Lung microvascular endothelial cell (primary cell): ENCODE measurements at regions not wholly inside any gene's neighbourhood (a gene's known extent, or its start where the extent isn't known, plus 50 kb on each side); places are given as distances from the start of the nearest gene placed in this dataset.
A peak's percentile ranks its signal among the peaks of the same experiment; 100 is the strongest.
"Not testable (repeated sequence)": the region's sequence is repeated elsewhere in the genome, so short reads cannot be mapped to it uniquely, and the experiment has no call there.

ENCODE experiments used
- DNase-seq, 2 donors: peaks; one replicate each; pipeline versions ENCODE4 v3.0.0 to v3.0.0-alpha.2; 2010; ENCODE audit warnings: low read depth in 2 of 2

DNA sequence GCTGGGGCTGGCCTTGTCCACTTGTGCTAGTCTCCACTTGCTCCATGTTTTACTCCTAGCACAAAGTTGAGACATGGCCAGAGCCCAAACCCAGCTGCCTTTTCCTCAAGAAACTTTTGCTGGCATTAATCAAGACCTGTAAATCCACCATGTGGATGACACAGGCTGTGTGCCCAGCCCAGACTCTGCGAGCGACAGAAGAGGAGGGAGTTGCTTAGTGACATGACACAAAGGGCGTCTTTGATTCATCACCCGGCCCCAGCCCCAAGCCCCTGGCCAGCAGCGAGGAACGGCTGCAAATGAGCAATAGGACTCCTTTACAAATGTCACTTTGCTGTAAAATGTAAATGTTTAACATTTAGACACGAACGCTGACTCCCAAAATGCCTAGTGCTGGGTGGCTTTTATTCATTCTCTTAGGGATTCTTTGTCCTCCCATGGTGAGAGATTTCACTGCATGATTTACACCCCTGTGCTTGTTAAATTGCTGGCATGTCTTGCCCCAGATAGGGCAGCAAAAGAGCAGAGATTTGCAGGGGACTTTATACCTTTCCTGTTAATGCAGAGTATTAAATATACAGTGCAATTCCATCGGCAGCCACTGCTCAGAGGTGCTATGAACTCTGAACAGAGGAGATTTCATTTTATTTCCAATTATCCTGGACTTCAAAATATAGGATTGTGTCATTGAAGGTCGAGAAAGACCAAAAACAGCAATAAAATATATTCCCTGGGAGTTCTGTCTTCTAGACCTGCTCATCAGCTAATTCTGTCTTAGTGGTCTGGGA, 263.6 kb upstream of the NCAM1 start:
- DNase-seq: no peak

DNA sequence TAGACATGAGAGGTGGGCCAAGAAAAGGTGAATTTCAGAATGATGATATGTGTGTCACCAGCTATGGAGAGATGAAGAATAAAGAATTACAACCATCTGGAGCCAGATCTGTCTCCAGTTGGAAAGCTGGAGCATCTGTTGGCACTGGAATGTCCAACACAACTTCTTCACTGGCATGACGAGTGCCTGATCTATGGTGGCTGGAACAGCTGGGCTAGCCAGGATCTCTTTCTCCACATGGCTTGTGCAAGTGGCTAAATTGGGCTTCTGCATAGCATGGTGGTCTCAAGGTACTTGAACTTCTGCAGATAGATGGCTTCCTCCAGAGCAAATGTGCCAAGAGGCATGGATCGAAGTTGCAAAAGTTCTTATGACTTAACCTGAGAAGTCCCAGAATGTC, 256.1 kb upstream of the NCAM1 start:
- DNase-seq: no peak

DNA sequence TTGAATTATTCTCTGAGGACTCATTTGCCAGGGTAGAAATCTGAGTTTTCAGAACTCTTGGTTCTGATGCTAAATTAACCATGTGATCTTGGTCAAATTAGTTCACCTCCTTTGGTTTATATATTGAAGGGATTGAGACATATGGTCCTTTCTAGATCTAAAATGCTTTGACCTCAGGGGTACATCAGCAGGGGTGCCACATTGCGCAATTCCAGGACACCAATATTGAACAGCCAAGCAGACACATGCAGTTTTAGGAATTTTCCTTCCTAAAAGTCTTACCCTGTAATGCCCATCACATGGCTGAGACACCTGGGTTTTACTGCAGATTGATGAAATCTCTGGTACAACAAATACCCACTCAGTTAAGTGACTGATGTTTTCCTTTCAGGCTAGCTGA, 254.4 kb upstream of the NCAM1 start:
- no peak for DNase-seq

DNA sequence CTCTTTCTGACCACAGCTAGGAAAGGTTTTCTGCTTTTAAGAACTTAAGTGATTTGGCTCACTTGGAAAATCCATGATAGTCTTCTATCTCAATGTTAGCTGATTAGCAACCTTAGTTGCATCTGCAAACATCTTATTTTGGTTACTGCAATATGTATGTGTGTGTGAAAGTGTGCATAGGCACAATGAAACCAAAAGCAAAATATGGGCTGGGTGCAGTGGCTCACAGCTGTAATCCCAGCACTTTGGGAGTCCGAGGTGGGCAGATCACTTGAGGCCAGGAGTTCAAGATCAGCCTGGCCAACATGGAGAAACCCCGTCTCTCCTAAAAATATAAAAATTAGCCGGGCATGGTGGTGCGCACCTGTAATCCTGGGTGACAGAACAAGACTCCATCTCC, 246.9 kb upstream of the NCAM1 start:
- DNase-seq: not testable (repeated sequence)

DNA sequence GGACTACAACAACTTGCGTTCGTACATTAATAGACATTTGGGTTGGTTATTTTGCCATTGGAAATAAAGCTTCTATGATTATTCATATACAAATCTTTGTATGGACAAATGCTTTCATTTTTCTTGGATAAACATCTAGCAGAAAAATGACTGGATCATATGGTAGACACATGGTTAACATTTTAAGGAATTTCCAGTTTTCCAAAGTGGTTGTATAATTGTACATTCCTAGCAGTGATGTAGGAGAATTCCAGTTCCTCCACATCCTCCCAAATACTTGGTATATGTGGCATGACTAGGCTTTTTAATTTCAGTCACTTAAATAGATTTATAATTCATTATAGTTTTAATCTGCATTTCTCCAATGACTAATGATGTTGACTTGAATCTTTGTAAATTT, 246.2 kb upstream of the NCAM1 start:
- no peak for DNase-seq

DNA sequence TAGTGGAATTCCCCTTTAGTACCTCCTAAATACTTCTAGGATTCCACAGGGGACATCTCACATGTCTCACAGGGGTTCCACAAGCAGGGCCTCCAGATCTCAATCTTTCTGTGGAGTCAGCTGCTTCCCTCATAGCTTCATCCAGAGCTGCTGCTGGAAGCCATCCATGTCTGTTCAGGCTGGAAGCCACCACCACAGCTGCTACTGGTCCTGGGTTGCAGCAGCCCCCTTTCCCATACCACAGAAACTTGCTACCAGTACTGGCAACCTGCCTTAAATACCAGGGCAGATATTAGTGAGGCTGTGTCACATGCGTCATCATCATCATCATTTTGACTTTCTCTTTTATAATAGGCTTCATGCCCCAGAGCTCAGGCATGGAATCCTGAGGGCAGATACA, 242.7 kb upstream of the NCAM1 start:
- DNase-seq: no peak

DNA sequence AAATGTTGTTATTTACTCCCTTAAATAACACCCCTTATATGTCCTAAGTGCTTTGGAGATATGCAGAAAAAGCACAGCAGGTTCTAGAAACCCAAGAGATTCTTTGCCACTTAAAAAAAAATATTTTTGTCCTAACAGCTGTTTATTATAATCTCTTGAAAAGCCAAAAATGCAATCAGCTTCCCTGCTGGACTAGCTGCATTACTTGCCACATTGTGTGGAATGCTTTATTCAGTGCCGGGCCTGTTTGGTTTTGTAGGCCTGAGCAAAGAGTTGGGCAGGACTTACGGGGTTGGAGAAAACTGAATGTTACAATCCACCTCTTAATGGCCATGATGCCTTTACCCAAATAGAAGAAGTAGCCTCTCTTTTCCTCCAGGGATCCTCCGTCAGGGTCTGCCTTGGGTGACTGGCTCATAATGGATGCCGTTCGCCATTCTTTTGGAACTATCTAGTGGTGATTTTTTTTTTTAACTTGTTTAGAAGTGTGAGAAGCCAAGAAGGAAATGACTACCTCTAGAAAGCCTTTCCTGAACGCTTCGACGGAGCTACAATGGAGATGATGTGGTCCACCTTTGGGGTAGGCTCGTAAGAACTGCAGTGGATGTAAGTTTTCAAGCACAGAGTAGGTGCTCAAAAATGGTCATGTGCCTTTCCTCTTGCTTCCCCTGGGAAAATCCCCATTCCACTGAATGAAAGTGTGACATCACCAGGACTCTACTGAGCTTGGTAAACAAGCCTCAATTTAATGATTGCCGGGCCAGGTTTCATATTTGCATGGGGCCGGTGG, 241.3 kb upstream of the NCAM1 start:
- peak; percentile 61 to 88 for DNase-seq

DNA sequence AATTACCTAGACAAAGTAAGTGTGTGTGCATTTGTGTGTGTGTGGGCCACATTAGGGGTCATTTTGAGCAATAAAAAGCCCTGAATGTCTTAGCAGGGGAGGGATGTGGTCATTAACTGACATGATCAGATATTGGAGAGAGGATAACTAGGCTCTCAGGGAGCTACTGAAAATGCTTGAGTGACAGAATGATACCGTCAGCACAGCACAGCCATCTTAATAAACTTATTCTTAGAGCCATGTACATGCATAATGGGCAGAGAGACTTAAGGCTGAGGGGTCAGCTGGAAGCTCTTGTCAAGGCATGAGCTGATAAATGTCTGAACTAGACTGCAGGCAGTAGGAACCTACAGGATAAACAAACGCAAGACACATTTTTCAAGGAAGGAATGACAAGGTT, 239.1 kb upstream of the NCAM1 start:
- no peak for DNase-seq

DNA sequence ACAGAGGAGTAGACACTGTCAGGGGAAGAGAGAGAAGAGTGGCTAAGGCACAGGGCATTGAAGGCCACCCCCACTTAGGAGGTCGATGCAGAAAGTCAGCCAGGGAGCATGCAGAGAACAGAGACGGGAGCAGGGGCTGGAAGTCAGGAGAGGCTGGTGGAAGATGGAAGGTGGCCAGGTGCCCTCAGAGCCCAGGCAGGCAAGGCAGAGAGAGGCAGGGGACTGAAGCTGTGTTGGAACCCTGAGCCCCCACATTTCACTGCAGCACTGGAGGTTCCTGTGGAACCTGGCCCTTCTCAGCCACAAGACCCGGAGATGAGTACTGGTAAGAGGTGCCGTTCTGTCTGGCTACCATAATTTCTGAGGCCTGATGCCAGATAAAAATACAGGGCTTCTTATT, 238.3 kb upstream of the NCAM1 start:
- no peak for DNase-seq

DNA sequence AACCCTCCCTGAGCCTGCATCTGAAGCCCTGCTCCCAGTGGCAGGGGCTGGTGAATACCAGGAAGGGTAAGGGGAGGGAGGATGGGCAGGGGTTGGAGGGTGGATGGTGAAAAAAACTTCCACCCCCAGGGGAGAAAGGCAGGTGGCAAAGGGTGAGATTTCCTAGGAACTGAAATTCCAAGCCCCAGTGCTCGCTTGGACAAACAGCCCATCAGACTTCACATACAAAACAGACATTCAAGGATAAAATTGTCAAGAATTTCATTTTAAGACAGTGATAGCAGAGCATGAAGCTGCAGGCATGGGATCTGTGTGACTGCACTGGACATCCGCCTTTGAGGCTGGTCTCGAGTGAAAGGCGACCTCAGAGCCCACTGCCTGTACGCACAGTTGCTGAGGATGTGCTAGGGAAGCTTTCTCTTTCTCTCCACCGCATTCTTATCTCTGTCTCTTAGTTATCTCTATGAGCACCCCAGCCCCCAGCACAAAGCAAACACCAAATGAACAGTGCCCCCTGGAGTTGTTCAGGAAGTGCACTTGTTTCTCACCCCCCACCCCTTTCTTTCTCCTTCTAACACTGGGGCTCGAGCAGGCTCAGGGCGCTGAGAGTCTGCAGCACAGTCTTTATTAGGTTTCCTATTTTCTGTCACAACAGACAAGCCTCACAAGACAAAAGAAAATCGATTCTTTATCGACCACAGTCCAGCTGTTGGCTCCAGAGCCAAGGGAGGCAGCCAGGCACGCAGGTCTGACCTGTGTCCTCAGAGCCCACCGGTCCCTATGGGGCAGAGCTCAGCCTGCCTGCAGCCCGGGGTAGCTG, 237.3 kb upstream of the NCAM1 start:
- no peak for DNase-seq

DNA sequence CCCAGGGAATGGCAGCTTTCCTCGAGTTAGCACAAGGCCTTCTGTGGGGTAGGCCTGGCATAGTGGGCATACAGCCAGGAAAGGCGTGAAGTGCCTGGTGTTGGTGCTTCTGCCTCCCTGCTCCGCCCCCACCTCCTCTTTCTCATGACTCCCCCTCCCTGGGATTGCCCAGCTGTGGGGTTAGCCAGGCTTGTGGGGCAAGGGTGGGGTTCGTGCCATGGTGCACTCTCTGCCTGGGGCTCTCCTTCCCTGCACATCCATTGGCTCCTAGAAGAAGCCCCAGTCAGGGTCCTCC, 236.8 kb upstream of the NCAM1 start:
- no peak for DNase-seq

DNA sequence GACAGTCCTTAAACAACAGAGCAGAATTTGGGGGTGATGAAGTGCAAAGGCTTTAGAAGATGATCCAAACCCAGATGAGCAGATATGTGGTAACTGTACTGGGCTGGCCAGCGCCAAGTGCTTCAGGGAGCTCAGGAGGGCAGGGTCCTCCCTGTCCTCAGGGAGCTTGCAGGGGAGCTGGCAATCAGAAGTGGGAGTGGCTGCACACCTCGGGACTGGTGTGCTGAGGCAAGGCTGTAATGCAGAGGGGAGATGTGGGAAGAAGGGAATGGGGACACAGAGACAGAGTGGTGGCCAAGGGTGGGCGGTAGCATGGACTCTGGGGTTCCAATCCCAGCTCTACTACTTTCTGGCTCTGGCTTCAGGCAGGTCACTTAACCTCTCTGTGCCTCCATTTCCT, 235.6 kb upstream of the NCAM1 start:
- DNase-seq: no peak

DNA sequence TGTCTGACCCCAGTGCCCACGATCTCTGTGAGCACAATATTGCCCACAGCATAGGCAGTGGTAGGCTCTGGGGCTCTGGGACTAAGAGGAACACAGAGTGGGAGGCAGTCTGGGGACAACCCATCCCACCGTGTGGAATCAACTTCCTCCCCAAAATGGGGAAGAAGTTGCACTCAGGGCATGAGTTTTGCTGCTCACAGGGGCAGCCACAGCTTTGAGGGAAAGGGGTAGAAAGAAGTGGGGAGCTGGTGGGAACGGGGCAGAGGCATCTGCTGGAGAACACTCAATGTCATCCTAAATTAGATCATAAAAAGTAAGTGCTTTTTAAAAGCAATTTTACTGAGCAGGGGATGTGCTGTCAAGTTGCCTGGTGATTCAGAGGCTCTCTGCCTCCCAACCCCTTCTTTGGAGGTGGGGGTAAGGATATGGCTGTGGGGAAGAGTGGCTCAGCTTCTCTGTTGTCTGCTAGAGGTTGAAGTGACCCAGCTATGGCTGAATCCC, 233.8 kb upstream of the NCAM1 start:
- no peak for DNase-seq

DNA sequence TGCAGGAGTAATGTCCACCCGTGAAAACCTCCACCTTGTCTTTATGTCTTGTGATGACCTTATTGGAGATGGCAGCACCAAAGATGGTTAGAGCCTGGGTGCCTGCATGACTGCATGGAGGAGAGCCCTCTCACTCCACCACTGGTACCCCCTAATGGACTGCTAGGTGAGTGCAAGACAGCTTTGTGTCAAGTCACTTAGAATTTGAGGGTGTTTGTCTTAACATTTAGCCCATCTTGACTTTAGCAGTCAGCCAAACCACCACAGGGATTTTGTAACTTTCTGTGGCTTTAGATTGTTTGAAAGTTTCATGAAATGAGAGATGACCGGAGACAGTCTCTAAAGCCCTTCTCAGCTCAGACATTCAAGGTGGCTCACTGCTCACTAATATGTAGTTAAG, 232.9 kb upstream of the NCAM1 start:
- no peak for DNase-seq

DNA sequence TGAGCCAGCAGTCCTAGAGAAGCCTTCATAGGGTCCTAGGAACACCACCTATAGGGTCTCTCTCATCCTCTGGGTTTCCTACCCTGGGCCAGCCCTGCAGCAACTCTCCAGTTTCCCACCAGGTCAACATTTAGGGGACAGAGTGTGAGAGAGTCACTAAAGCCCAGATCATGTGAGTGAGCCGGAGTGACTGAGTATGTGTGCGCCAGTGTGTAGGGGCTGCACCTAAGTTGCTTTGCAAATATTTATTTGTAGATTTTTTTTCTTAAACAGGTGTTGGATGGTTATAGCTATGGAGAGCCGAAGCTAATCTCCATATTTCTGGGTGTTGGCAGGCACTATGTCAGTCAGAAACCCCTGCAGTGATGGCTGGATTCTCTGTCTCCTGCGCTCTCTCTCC, 232.5 kb upstream of the NCAM1 start:
- no peak for DNase-seq

DNA sequence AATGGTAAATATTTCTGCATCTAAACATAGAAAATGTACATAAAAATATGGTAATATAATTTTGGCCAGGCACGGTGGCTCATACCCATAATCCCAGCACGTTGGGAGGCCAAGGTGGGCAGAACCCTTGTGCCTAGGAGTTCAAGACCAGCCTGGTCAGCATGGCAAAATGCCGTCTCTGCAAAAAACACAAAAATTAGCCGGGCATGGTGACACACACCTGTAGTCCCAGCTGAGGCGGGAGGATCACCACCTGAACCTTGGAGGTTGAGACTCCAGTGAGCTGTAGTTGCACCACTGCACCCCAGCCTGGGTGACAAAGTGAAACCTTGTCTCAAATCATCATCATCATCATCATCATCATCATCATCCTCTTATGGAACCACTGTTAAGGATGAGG, 230.6 kb upstream of the NCAM1 start:
- no peak for DNase-seq

DNA sequence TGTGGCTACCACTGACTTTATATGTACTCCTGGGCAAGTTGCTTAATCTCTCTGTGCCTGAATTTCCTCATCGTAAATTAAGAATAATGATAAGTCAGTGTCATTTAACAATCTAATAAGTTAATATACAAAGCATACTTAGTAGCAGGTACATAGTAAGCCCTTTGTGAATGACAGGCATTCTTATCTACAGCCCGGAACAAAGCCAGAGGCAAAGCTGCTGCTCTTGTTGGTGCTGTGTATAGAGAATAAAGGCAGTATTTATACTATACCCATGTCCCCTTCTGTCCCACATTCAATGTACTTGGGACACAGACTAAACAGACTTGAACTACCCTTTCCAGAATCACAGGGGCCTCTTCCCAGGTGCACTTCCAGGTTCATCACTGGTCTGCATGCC, 229.7 kb upstream of the NCAM1 start:
- no peak for DNase-seq

DNA sequence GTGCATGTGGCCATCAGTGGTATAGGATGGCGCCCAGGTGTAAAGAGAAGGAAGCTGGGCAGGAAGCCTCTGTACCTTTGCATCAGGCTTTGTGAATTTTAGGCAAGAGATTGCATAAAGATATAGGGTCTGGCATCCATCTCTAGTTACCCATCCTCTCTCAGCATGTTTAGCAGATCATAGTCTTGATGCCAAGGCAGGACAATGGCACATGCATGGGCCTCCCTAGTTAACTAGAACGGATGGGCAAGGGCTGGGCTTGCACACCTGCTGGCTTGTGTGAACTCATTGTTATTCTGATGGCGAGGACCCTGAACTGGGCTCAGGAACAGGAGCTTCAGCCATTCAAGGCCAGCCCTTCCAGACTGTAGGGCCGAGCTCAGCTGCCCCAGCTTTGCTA, 229.2 kb upstream of the NCAM1 start:
- no peak for DNase-seq

DNA sequence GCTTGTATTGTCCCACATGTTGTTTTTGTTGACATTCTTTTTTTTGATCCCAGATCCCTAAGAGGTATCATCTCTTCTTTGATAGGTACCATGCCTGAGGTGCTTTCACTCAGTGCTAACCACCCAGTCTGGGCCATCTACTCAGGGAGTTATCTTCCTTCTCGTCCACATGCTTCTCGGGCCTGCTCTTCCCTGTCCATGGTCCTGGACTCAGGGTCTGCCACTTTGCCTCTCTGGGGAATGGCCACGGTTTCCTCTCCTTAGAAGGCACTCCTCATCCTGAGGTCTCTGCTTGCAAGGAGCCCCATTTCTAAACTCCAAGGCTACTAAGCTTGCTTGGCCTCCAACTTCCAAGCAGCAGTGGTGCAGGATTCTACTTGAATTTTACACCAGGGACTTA, 227.0 kb upstream of the NCAM1 start:
- peak; percentile 45 to 54 for DNase-seq

DNA sequence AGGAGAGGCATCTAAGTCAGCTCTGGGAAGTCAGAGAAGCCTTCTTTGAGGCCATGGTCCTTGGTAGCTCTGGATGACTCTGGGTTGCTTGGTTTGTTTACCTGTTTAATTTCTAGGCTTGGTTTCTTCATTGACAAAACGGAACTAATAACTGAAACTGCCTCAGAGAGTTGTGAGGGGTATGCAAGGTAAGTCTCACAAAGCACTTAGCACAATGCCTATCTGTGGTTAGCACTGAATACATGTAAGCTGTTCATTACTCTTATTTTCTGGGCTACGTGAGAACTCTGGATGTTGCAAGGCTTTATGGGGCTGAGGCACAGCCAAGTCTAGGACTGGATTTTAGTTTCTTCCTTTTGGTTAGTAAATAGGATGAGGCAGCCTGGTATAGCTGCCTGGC, 225.8 kb upstream of the NCAM1 start:
- DNase-seq: no peak

DNA sequence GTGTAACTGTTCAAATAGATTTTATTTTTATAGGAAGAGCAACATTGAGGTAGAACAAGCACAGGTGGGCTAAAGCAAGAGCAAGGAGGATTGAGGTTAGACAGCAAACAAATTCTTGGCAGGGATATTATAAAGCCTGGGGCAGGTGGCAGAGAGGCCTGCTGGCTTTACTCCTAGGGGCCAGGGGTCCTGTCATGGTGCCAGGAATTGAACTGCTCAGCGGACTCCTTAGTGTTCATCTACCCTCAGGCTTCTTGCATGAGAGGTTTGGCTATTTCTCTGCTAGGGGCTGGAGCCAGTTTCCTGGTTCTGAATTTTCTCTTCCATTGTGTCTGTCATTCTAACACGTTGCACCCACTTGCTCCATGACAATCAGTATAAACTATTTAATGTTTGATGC, 217.2 kb upstream of the NCAM1 start:
- DNase-seq: no peak

DNA sequence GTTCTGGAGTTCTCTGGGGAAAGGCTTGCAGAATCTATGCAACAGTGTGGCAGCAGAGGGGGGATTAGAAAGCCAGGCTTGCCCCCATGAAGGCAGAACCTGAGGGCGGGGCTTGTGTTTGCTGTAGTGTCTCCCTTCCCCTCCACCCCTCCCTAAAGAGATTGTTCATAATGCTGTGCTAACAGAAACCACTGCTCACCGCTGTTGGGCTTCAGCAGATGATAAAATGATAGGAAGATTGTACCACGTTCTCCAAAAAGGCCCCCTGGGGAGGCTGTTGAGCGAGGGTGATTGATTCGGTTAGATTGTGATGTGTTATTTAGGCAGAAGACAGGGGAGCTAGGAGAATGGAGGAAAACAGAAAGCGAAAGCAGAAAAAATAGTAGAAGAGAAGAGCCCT, 215.2 kb upstream of the NCAM1 start:
- no peak for DNase-seq
